GM19372 (cell line): ENCODE measurements at regions not wholly inside any gene's neighbourhood (a gene's known extent, or its start where the extent isn't known, plus 50 kb on each side); places are given as distances from the start of the nearest gene placed in this dataset.

Experiments used
- ATAC-seq: cut with Tn5 transposase; IDR thresholded peaks from one replicate; pipeline ENCODE4 v1.9.1; 2021; ENCODE audit warnings: mild to moderate bottlenecking, low read depth, moderate library complexity; ENCODE audit not compliant: unreplicated experiment

GRCh38 chrX:10744007-10744406 is 123.6 kb upstream of the MID1 start:
- ATAC-seq, result no peak

GRCh38 chrX:10747975-10748374 is 127.6 kb upstream of the MID1 start:
- no peak for ATAC-seq

GRCh38 chrX:10749113-10749512 is 128.7 kb upstream of the MID1 start:
- ATAC-seq, result no peak

GRCh38 chrX:10750581-10750980 is 130.2 kb upstream of the MID1 start:
- no peak for ATAC-seq

GRCh38 chrX:10753116-10753515 is 132.7 kb upstream of the MID1 start:
- no peak for ATAC-seq

GRCh38 chrX:10754445-10754844 is 134.1 kb upstream of the MID1 start:
- ATAC-seq, result no peak

GRCh38 chrX:10755439-10756334 is 135.3 kb upstream of the MID1 start:
- no peak for ATAC-seq

GRCh38 chrX:10756441-10756840 is 136.1 kb upstream of the MID1 start:
- no peak for ATAC-seq

- no peak for ATAC-seq
Measured at GRCh38 chrX:10759141-10759799, 138.9 kb upstream of the MID1 start.

GRCh38 chrX:10761447-10761846 is 141.1 kb upstream of the MID1 start:
- ATAC-seq, result no peak

- peak; percentile 59 for ATAC-seq
Measured at GRCh38 chrX:10769195-10769594, 148.8 kb upstream of the MID1 start.

GRCh38 chrX:10769696-10770619 is 149.6 kb upstream of the MID1 start:
- no peak for ATAC-seq

- ATAC-seq, result no peak
Measured at GRCh38 chrX:10773318-10773717, 152.9 kb upstream of the MID1 start.

- ATAC-seq, result no peak
Measured at GRCh38 chrX:10781847-10782530, 161.6 kb upstream of the MID1 start.

GRCh38 chrX:10783451-10783995 is 163.1 kb upstream of the MID1 start:
- no peak for ATAC-seq

GRCh38 chrX:10787264-10787663 is 166.9 kb upstream of the MID1 start:
- no peak for ATAC-seq

GRCh38 chrX:10794203-10794630 is 173.8 kb upstream of the MID1 start:
- no peak for ATAC-seq

- ATAC-seq, result no peak
Measured at GRCh38 chrX:10795721-10796120, 175.3 kb upstream of the MID1 start.

- no peak for ATAC-seq
Measured at GRCh38 chrX:10797466-10797865, 177.1 kb upstream of the MID1 start.

GRCh38 chrX:10798041-10798440 is 177.7 kb upstream of the MID1 start:
- no peak for ATAC-seq
